ENCODE measurements at regions not wholly inside any gene's neighbourhood (a gene's known extent, or its start where the extent isn't known, plus 50 kb on each side); places are given as distances from the start of the nearest gene placed in this dataset.
"Not testable (repeated sequence)": the region's sequence is repeated elsewhere in the genome, so short reads cannot be mapped to it uniquely, and the experiment has no call there.

DNA sequence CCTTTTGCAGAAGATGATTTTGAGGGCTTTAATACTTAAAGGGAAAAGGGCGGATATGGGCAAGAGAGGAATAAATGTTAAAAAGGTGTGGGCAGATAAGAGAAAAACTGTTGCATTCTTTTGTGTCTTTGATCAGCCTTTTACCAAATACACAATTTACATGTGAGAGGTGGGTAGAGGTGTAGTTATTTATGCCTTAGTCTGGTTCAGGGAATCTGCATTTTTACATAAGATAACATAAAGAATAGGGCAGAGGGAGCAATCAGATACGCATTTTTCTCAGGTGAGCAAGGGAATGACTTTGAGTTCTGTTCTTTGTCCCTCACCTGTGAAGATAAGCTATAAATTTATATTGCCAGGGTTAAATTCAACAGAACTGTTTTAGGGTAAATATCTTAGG lies 708.4 kb upstream of the SLITRK1 start:
- Histone ChIP-seq H3K27ac (ENCODE audit: low read depth, low read length) (no peak overlapping the region), H3K4me3 (ENCODE audit: insufficient read depth, low read depth, low read length) (no peak overlapping the region), H3K4me2 (ENCODE audit: low read length) (no peak overlapping the region), H3K27me3 (ENCODE audit: insufficient read depth, low read length) (no peaks in the 10 kb centered on the region), H4K20me1 (ENCODE audit: insufficient read depth, low read length) (no peaks in the 10 kb centered on the region), H3K4me1 (ENCODE audit: insufficient read depth, low read length) (no peaks in the 10 kb centered on the region), H3K9me3 (ENCODE audit: insufficient read depth, low read depth, low read length) (no peaks in the 10 kb centered on the region), H2AFZ (ENCODE audit: low read depth, low read length) (no peak overlapping the region), H3K79me2 (ENCODE audit: insufficient read depth, low read length) (no peaks in the 10 kb centered on the region), H3K9ac (ENCODE audit: low read length) (no peak overlapping the region), H3K36me3 (ENCODE audit: insufficient read depth, low read length) (no peaks in the 10 kb centered on the region)
- H3K27ac Mint-ChIP-seq (ENCODE audit: unreplicated experiment): no peak overlapping the region
- no peaks in the 10 kb centered on the region for H3K9me3 Mint-ChIP-seq (ENCODE audit: unreplicated experiment)
- no peaks in the 10 kb centered on the region for H3K4me1 Mint-ChIP-seq (ENCODE audit: low read depth, unreplicated experiment)
- no peaks in the 10 kb centered on the region for H3K36me3 Mint-ChIP-seq (ENCODE audit: low read depth, unreplicated experiment)
- no peaks in the 10 kb centered on the region for H3K27me3 Mint-ChIP-seq (ENCODE audit: low read depth, unreplicated experiment)
- TF ChIP-seq EZH2 (IDR thresholded peaks at IDR 0.05; ENCODE audit: insufficient read depth, low read length): no peak
- TF ChIP-seq, protein P1, sequence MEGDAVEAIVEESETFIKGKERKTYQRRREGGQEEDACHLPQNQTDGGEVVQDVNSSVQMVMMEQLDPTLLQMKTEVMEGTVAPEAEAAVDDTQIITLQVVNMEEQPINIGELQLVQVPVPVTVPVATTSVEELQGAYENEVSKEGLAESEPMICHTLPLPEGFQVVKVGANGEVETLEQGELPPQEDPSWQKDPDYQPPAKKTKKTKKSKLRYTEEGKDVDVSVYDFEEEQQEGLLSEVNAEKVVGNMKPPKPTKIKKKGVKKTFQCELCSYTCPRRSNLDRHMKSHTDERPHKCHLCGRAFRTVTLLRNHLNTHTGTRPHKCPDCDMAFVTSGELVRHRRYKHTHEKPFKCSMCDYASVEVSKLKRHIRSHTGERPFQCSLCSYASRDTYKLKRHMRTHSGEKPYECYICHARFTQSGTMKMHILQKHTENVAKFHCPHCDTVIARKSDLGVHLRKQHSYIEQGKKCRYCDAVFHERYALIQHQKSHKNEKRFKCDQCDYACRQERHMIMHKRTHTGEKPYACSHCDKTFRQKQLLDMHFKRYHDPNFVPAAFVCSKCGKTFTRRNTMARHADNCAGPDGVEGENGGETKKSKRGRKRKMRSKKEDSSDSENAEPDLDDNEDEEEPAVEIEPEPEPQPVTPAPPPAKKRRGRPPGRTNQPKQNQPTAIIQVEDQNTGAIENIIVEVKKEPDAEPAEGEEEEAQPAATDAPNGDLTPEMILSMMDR (IDR thresholded peaks at IDR 0.05; ENCODE audit: insufficient read depth, low read depth, low read length): no peak
- no peak for DNase-seq (ENCODE audit: low read depth)
- FAIRE-seq: no peak
- H3K4me3 Mint-ChIP-seq (ENCODE audit: unreplicated experiment): no peak overlapping the region

- no peak for FAIRE-seq
- no peaks in the 10 kb centered on the region for H3K9me3 Mint-ChIP-seq (ENCODE audit: unreplicated experiment)
- no peak for DNase-seq (ENCODE audit: low read depth)
- H3K4me2 ChIP-seq (ENCODE audit: low read length): no peak overlapping the region
- H3K36me3 ChIP-seq (ENCODE audit: insufficient read depth, low read length): no peaks in the 10 kb centered on the region
- no peaks in the 10 kb centered on the region for H3K4me1 Mint-ChIP-seq (ENCODE audit: low read depth, unreplicated experiment)
- H3K4me3 ChIP-seq (ENCODE audit: insufficient read depth, low read depth, low read length): no peak overlapping the region
- no peak overlapping the region for H3K27ac ChIP-seq (ENCODE audit: low read depth, low read length)
- no peak for TF ChIP-seq EZH2 (IDR thresholded peaks at IDR 0.05; ENCODE audit: insufficient read depth, low read length)
- TF ChIP-seq, protein P1 (IDR thresholded peaks at IDR 0.05; ENCODE audit: insufficient read depth, low read depth, low read length): no peak
- no peaks in the 10 kb centered on the region for H3K4me1 ChIP-seq (ENCODE audit: insufficient read depth, low read length)
- no peaks in the 10 kb centered on the region for H3K79me2 ChIP-seq (ENCODE audit: insufficient read depth, low read length)
- H3K27ac Mint-ChIP-seq (ENCODE audit: unreplicated experiment): no peak overlapping the region
- H3K36me3 Mint-ChIP-seq (ENCODE audit: low read depth, unreplicated experiment): no peaks in the 10 kb centered on the region
- no peak overlapping the region for H3K4me3 Mint-ChIP-seq (ENCODE audit: unreplicated experiment)
- H3K27me3 Mint-ChIP-seq (ENCODE audit: low read depth, unreplicated experiment): no peaks in the 10 kb centered on the region
- no peak overlapping the region for H3K9ac ChIP-seq (ENCODE audit: low read length)
- no peaks in the 10 kb centered on the region for H3K27me3 ChIP-seq (ENCODE audit: insufficient read depth, low read length)
- no peaks in the 10 kb centered on the region for H4K20me1 ChIP-seq (ENCODE audit: insufficient read depth, low read length)
- H3K9me3 ChIP-seq (ENCODE audit: insufficient read depth, low read depth, low read length): no peaks in the 10 kb centered on the region
- H2AFZ ChIP-seq (ENCODE audit: low read depth, low read length): no peak overlapping the region
These were observed 705.7 kb upstream of the SLITRK1 start for GRCh38 chr13:84588023-84588422.

- not testable (repeated sequence) for H3K4me3 Mint-ChIP-seq (ENCODE audit: unreplicated experiment); H3K27ac Mint-ChIP-seq (ENCODE audit: unreplicated experiment); H3K4me2 ChIP-seq (ENCODE audit: low read length); H3K4me1 ChIP-seq (ENCODE audit: insufficient read depth, low read length); H3K4me3 ChIP-seq (ENCODE audit: insufficient read depth, low read depth, low read length); H3K36me3 Mint-ChIP-seq (ENCODE audit: low read depth, unreplicated experiment); H2AFZ ChIP-seq (ENCODE audit: low read depth, low read length); H3K36me3 ChIP-seq (ENCODE audit: insufficient read depth, low read length); FAIRE-seq; H4K20me1 ChIP-seq (ENCODE audit: insufficient read depth, low read length); H3K27ac ChIP-seq (ENCODE audit: low read depth, low read length); H3K27me3 Mint-ChIP-seq (ENCODE audit: low read depth, unreplicated experiment); H3K27me3 ChIP-seq (ENCODE audit: insufficient read depth, low read length); H3K9me3 Mint-ChIP-seq (ENCODE audit: unreplicated experiment); H3K9ac ChIP-seq (ENCODE audit: low read length); DNase-seq (ENCODE audit: low read depth); H3K9me3 ChIP-seq (ENCODE audit: insufficient read depth, low read depth, low read length); H3K79me2 ChIP-seq (ENCODE audit: insufficient read depth, low read length); H3K4me1 Mint-ChIP-seq (ENCODE audit: low read depth, unreplicated experiment)
These were observed 697.6 kb upstream of the SLITRK1 start for GRCh38 chr13:84579901-84580300.

Data from astrocyte (in vitro differentiated cells and primary cell).